ENCODE measurements at regions not wholly inside any gene's neighbourhood (a gene's known extent, or its start where the extent isn't known, plus 50 kb on each side); places are given as distances from the start of the nearest gene placed in this dataset.

GRCh38 chr5:143554918-143555477, 151.5 kb upstream of the NR3C1 start:
- no peak for DNase-seq

GRCh38 chr5:143554187-143554717, 150.8 kb upstream of the NR3C1 start:
- no peak for DNase-seq

GRCh38 chr5:143552680-143553079, 149.2 kb upstream of the NR3C1 start:
- no peak for DNase-seq

GRCh38 chr5:143551820-143552251, 148.3 kb upstream of the NR3C1 start:
- DNase-seq, result no peak

- DNase-seq, result no peak
These were observed 147.6 kb upstream of the NR3C1 start for GRCh38 chr5:143550986-143551630.

- DNase-seq, result no peak
These were observed 143.9 kb upstream of the NR3C1 start for GRCh38 chr5:143547342-143547741.

GRCh38 chr5:143546394-143546793, 142.9 kb upstream of the NR3C1 start:
- no peak for DNase-seq

- DNase-seq, result no peak
These were observed 141.1 kb upstream of the NR3C1 start for GRCh38 chr5:143544606-143545005.

- DNase-seq, result no peak
These were observed 140.1 kb upstream of the NR3C1 start for GRCh38 chr5:143543358-143544255.

GRCh38 chr5:143542798-143543144, 139.3 kb upstream of the NR3C1 start:
- no peak for DNase-seq

GRCh38 chr5:143541943-143542797, 138.7 kb upstream of the NR3C1 start:
- DNase-seq, result no peak

GRCh38 chr5:143539742-143540141, 136.3 kb upstream of the NR3C1 start:
- DNase-seq, result no peak

GRCh38 chr5:143537056-143537455, 133.6 kb upstream of the NR3C1 start:
- no peak for DNase-seq

- no peak for DNase-seq
These were observed 132.9 kb upstream of the NR3C1 start for GRCh38 chr5:143536364-143536763.

GRCh38 chr5:143534761-143535154, 131.3 kb upstream of the NR3C1 start:
- no peak for DNase-seq

- no peak for DNase-seq
These were observed 130.7 kb upstream of the NR3C1 start for GRCh38 chr5:143533978-143534760.

GRCh38 chr5:143533475-143533874, 130.0 kb upstream of the NR3C1 start:
- DNase-seq, result no peak

GRCh38 chr5:143527808-143528207, 124.3 kb upstream of the NR3C1 start:
- no peak for DNase-seq

GRCh38 chr5:143525176-143525575, 121.7 kb upstream of the NR3C1 start:
- no peak for DNase-seq

- no peak for DNase-seq
These were observed 121.0 kb upstream of the NR3C1 start for GRCh38 chr5:143524338-143524945.

GRCh38 chr5:143521846-143522400, 118.4 kb upstream of the NR3C1 start:
- DNase-seq, result no peak

Measured in NCI-H748 treated with DMSO at 0.1 percent for 48 hours (cell line).